ENCODE measurements at regions not wholly inside any gene's neighbourhood (a gene's known extent, or its start where the extent isn't known, plus 50 kb on each side); places are given as distances from the start of the nearest gene placed in this dataset.
A peak's percentile ranks its signal among the peaks of the same experiment; 100 is the strongest.

DNA sequence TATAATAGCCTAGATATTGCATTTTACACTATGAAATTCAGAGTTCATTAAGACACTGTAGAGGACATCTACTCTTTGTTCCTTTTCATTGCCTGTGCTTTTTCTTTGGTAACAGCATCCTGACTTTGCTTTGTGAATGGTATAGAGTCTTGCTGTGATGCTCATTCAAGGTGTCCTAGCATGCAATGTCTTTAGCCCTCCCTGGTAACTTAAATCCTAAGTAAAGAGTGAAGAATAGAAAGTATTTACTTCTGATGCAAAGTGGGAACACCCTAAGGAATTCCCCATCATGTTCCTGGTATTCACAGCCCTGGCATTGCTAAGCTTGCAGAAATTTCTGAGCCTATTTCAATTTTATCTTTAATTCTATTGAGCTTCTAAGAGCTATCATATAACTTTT is 400.1 kb downstream of the FAT4 start:
- intact Hi-C loops (cut with micrococcal nuclease) = no loop called here
- no peak for DNase-seq
- no peak for ATAC-seq

- DNase-seq (no peak), ATAC-seq (no peak)
- intact Hi-C loops (cut with micrococcal nuclease) = no loop called here
Observed at GRCh38 chr4:125719987-125720386, 405.2 kb downstream of the FAT4 start.

DNA sequence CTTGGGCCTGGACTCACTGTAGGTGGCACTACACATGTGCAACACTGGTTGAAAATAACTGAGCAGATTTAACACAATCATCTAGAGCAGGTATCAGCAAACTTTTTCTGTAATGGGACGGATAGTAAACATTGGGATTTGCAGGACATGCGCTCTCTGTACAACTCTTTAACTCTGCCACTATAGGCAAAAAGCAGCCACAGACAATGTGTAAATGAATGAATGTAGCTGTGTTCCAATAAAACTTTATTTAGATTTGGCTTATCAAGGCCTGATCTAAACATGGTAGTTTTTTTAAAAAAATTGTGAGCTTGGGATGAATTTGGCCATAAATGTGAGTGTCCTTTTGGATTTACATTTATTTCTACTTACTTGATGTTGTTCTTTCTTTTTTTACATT is 407.3 kb downstream of the FAT4 start:
- ATAC-seq = no peak
- no peak for DNase-seq
- intact Hi-C loops (cut with micrococcal nuclease) = no loop called here

DNA sequence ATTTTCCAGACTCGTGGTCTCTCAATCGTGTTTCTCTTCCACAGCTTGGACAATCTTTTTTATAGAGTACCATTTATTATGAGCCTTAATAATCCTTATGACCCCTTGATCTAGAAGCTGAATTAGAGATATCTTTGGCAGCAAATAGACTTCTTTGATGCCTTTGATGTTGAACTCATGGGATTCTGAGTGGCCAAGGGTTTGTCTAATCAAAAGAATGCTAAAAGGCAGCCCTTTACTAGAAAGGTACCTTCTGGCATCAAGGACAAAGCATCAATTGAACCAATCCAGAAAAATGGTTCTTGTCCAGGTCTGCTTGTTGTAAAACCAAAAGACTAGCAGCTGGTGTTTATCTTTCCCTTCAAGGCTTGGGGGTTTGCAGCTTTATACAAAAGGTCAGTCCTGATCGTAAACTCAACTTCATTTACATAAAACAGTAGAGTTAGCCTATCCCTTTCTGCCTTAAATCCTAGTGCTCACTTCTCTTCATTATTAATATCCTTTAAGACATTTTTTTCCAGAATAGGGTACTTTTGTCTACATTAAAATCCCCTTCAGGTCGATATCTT is 411.3 kb downstream of the FAT4 start:
- ATAC-seq (no peak), DNase-seq (no peak)
- intact Hi-C loops (cut with micrococcal nuclease) = no loop called here

GRCh38 chr4:125727931-125728330 is 413.2 kb downstream of the FAT4 start:
- no peak for DNase-seq
- ATAC-seq = no peak
- intact Hi-C loops (cut with micrococcal nuclease) = no loop called here

DNA sequence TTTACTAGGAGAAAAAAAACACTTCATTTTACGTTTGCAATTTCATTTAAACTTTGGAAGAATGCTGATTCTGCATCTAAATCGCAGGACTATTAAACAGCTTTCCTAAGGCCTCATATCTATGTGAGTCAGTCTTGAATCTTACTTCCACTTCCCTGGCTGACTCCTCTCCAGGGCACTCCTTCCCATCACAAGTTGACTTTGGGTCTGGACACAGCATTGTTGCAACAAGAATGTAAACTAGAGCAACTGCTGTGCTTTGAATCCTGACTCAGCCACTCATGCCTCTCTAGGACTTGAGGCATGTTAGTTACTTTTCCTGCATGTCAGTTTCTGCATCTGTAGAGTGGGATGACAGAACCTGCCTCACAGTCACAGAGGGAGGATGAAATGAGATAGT is 413.8 kb downstream of the FAT4 start:
- intact Hi-C loops (cut with micrococcal nuclease) = no loop called here
- DNase-seq = no peak
- ATAC-seq = no peak

- intact Hi-C loops (cut with micrococcal nuclease) = no loop called here
- DNase-seq (no peak), ATAC-seq (no peak)
Observed at GRCh38 chr4:125729171-125729570, 414.4 kb downstream of the FAT4 start.

DNA sequence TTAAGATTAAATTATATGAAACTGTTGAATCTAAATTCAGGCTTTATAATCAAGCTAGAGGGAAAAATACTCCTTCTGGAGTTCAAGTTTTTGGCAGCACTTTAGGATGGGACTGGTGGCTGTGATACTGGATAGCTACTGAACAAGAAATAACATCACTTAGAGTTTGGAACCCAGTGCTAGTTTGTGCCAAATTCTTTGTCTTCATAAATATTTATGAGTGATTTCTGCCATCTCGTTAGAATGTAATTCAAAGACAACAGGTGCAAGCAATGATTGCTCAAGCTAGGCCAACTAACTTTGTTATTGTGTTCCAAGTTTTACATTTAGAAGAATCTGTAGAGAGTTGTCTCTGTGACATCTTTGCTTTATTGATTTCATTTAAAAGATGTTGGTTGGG is 417.9 kb downstream of the FAT4 start:
- intact Hi-C loops (cut with micrococcal nuclease) = no loop called here
- ATAC-seq (no peak), DNase-seq (no peak)

GRCh38 chr4:125734504-125734903 is 419.7 kb downstream of the FAT4 start:
- ATAC-seq (no peak), DNase-seq (no peak)
- intact Hi-C loops (cut with micrococcal nuclease) = no loop called here

DNA sequence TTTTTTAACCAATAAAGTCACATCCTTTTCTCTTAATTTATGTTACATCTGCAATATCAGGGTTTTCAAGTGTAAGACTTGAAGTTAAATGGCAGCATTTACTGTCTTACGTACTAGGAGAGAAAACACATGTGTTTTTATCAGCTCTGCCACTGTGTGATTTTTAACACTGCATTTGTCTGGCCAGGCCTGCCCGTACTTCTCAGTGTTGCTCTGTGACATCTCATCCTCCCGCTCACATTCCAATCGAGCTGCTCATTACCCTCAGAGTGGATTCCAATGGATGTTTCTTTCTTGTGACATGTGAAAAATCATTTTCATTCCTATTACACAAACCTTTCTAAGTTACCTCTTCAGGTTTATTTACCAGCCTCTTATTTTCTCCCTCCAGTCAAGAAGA is 420.3 kb downstream of the FAT4 start:
- intact Hi-C loops (cut with micrococcal nuclease) = no loop called here
- ATAC-seq (peak; percentile 86), DNase-seq (peak; percentile 34)

DNA sequence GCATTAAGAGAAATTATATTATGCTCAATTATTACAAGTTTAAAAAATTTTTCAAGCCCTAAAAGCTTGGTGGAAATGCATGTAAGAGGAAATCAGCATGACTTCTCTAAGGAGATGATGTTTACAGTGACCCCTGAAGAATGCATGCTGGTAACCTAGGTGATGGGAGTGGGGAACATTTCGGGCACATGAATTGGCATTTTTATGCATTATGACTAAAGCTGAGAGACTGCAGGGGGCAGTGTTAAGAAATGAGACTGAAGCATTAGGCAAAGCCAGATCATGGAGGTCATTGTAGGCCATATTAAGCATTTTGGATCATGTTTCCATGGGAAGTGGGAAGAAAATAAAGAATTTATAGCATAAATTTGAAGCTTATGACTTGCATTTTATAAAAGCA is 421.3 kb downstream of the FAT4 start:
- DNase-seq (no peak), ATAC-seq (no peak)
- intact Hi-C loops (cut with micrococcal nuclease) = no loop called here

- no peak for DNase-seq
Observed at GRCh38 chr4:125739760-125740159, 425.0 kb downstream of the FAT4 start.

GRCh38 chr4:125741825-125742452 is 427.2 kb downstream of the FAT4 start:
- DNase-seq (no peak), ATAC-seq (no peak)
- intact Hi-C loops (cut with micrococcal nuclease) = no loop called here

More at GRCh38 chr4:125739760-125740159, 425.0 kb downstream of the FAT4 start:
- ATAC-seq = peak; percentile 75
- intact Hi-C loops (cut with micrococcal nuclease) = no loop called here

DNA sequence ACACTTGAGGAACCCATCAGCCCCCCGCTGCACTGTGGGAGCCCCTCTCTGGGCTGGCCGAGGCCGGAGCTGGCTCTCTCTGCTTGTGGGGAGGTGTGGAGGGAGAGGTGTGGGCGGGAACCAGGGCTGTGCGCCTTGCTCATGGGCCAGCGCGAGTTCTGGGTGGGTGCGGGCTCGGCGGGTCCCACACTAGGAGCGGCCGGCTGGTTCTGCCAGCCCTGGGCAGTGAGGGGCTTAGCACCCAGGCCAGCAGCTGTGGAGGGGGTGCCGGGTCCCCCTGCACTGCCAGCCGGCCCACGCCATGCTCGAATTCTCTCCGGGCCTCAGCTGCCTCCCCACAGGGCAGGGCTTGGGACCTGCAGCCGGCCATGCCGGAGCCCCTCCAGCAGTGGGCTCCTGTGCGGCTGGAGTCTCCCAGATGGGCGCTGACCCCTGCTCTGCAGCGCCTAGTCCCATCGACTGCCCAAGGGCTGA is 430.2 kb downstream of the FAT4 start:
- intact Hi-C loops (cut with micrococcal nuclease) = no loop called here
- DNase-seq (no peak), ATAC-seq (no peak)

DNA sequence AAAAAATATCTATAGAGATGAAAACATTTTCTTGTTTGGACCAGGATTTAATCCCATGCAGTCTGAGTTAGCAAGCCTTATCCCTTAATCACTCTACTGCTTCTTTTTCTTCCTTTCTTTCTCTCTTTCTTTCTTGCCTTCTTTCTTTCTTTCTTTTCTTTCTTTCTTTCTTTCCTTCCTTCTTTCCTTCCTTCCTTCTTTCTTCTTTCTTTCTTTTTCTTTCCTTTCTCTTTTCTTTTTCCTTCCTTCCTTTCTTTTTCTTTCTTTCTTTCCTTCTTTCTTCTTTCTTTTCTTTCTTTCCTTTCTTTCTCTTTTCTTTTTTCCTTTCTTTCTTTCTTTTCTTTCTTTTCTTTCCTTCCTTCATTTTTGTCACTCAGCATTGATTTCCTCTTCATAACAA is 434.6 kb downstream of the FAT4 start:
- intact Hi-C loops (cut with micrococcal nuclease) = no loop called here
- DNase-seq = no peak
- no peak for ATAC-seq

DNA sequence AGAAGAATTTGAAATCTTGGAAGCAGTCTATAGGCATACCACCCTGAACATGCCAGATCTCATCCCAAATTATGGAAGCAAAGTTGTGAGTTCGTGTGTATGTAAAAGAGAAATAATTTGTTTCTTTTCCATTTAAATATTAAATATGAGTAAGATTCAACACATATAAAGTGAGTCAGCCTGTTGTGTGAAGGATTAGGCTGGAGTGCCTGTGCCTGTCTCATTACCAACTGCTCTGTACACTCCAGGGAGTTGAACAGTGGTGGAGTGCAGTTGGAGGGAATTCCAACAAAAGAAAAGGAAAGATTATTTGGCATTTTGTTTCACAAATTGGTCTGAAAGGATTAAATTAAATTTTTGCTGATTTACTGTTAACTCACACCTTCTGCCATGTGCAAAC is 435.6 kb downstream of the FAT4 start:
- intact Hi-C loops (cut with micrococcal nuclease) = loop anchor here (2.0 kb wide), 1 partner anchor 440 kb away; no protein-coding TSS in a partner anchor
- DNase-seq (no peak), ATAC-seq (peak; percentile 52)

DNA sequence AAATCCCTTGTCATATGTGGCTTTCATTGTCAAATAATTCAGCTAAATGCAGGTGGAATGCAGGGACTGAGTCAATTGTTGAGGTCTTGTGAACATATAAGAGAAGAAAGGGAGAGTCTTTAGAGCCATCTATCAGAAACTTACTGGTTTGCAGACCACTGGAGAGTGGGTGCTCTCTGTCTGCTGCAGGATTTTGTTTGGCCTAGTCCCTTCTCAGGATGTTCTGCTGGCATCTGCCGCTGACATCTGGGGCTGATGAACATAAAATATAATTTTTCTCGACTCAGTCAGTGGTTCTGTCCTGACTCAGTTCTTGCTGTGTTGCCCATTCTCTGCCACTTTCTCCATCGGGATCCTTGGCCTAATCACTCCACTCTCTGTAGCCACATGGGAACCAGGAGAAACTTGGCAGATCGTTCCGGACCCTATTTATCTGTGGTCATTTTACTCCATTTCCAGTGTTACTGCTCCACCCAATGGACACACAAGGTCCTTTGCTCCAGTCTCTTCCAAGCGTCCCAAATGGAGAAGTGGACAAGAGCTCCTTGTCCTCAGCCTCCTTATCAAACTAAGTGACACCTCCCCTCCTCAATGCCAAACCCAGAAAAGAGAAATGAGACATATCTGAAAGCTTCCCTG is 436.2 kb downstream of the FAT4 start:
- intact Hi-C loops (cut with micrococcal nuclease) = loop anchor here (2.0 kb wide), 1 partner anchor 440 kb away; no protein-coding TSS in a partner anchor
- ATAC-seq = peak; percentile 84
- no peak for DNase-seq

DNA sequence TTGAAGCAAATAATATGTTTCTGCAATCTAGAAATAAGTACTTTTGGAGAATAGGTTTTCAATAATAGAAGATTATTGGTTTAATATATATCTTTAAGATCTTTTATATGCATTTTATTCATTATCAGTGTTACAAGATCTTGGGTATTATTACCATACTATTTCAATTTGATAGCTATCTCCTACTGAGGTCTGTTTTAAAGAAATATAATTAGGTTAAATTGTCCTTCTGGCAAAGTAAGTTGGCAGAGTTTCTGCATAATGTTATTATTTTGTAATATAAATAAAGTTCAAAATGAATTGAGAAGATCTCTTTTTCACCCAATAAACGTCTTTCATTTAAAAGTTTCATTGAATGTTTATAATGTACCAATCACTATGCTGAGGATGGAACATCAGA is 443.7 kb downstream of the FAT4 start:
- intact Hi-C loops (cut with micrococcal nuclease) = no loop called here
- no peak for DNase-seq
- no peak for ATAC-seq

- DNase-seq (no peak), ATAC-seq (no peak)
- intact Hi-C loops (cut with micrococcal nuclease) = no loop called here
Observed at GRCh38 chr4:125760201-125760819, 445.6 kb downstream of the FAT4 start.

DNA sequence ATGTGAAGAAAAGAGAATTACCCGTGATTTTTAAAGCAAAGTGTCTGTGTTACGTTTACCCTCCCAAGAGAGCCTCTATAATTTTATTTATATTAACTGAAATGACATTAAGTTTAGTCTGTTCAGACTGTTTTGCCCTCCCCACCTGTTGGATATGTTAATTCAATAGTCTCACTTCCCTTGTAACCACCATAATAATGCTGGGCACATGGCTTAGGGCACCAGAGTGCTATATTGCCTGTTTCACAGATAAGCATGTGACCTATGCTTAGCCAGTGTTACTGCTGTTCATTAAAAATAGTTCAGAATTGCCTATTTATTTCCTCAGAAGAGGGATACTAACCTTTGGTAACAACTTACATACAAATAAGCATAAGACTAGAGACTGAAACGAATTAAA is 446.2 kb downstream of the FAT4 start:
- ATAC-seq (no peak), DNase-seq (no peak)
- intact Hi-C loops (cut with micrococcal nuclease) = no loop called here
